ENCODE measurements at regions not wholly inside any gene's neighbourhood (a gene's known extent, or its start where the extent isn't known, plus 50 kb on each side); places are given as distances from the start of the nearest gene placed in this dataset.

- in situ Hi-C loops (cut with HindIII; ENCODE audit: low sequenced_read_pairs), result no loop called here
- TF ChIP-seq, protein P1, sequence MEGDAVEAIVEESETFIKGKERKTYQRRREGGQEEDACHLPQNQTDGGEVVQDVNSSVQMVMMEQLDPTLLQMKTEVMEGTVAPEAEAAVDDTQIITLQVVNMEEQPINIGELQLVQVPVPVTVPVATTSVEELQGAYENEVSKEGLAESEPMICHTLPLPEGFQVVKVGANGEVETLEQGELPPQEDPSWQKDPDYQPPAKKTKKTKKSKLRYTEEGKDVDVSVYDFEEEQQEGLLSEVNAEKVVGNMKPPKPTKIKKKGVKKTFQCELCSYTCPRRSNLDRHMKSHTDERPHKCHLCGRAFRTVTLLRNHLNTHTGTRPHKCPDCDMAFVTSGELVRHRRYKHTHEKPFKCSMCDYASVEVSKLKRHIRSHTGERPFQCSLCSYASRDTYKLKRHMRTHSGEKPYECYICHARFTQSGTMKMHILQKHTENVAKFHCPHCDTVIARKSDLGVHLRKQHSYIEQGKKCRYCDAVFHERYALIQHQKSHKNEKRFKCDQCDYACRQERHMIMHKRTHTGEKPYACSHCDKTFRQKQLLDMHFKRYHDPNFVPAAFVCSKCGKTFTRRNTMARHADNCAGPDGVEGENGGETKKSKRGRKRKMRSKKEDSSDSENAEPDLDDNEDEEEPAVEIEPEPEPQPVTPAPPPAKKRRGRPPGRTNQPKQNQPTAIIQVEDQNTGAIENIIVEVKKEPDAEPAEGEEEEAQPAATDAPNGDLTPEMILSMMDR (IDR thresholded peaks at IDR 0.05; ENCODE audit: low read depth, low read length), result no peak
- no peak for DNase-seq (ENCODE audit: low read depth, low spot score)
- no peak overlapping the region for H3K4me3 ChIP-seq (ENCODE audit: low read depth, low read length)
Observed at GRCh38 chr16:82300374-82300951, 130.4 kb upstream of the MPHOSPH6 start.

DNA sequence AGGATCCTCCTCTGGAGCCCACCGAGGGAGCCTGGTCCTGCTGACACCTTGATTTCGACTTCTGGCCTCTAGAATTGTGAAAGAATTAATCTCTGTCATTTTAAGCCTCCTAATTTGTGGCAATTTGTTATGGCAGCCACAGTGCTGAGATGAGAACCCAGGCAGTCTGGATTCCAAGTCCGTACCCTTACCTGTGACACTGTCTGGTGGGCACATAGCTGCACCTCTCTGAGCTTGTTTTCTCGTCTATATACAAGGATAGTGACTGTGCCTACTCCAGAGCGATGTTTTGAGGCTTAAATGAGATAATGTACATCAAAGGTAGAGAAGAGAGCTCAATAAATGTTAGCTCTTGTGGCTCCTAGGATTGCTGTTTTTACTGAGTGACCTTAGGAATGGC is 128.4 kb upstream of the MPHOSPH6 start:
- DNase-seq (ENCODE audit: low read depth, low spot score), result no peak
- TF ChIP-seq, protein P1 (IDR thresholded peaks at IDR 0.05; ENCODE audit: low read depth, low read length), result no peak
- in situ Hi-C loops (cut with HindIII; ENCODE audit: low sequenced_read_pairs), result no loop called here
- no peak overlapping the region for H3K4me3 ChIP-seq (ENCODE audit: low read depth, low read length)

GRCh38 chr16:82295290-82296201 is 125.5 kb upstream of the MPHOSPH6 start:
- TF ChIP-seq, protein P1 (IDR thresholded peaks at IDR 0.05; ENCODE audit: low read depth, low read length), result no peak
- no peak for DNase-seq (ENCODE audit: low read depth, low spot score)
- H3K4me3 ChIP-seq (ENCODE audit: low read depth, low read length), result no peak overlapping the region
- in situ Hi-C loops (cut with HindIII; ENCODE audit: low sequenced_read_pairs), result no loop called here

DNA sequence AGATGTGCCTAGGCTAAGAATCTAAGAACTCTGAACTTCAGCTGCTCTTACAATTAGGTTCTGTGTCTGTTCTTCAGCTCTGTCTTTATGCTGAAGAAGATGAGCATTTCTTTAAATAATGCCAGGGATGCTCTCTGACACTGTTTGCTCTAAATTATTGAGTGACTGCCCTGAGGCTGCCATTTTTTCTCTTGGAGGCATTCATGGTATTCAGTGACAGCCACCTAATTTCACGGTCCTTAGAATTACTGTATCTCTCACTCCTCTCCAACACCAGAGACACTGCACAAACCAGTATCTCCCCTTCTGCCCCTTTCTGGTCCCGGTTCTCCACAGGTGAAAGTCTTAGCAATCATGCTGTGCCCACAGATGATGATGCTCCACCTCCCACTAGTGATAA is 123.6 kb upstream of the MPHOSPH6 start:
- DNase-seq (ENCODE audit: low read depth, low spot score), result no peak
- TF ChIP-seq, protein P1 (IDR thresholded peaks at IDR 0.05; ENCODE audit: low read depth, low read length), result no peak
- in situ Hi-C loops (cut with HindIII; ENCODE audit: low sequenced_read_pairs), result no loop called here
- no peak overlapping the region for H3K4me3 ChIP-seq (ENCODE audit: low read depth, low read length)

DNA sequence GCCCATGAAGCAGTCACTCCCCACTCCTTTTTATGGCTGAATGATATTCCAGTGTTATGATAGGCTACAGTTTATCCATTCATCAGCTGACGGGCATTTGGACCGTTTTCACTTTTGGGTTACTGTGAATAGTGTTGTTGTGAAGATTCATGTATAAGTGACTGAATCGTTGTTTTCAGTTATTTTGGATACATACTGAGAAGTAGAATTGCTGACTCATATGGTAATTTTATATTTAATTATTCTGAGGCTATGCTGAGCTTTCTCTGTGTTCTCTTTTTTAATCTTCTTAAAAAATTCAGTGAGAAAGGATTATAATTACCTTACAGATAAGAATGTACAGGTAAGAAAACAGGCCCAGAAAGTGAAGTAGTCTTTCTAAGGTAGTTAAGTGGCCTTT is 117.9 kb upstream of the MPHOSPH6 start:
- H3K4me3 ChIP-seq (ENCODE audit: low read depth, low read length), result no peak overlapping the region
- no peak for DNase-seq (ENCODE audit: low read depth, low spot score)
- in situ Hi-C loops (cut with HindIII; ENCODE audit: low sequenced_read_pairs), result no loop called here
- TF ChIP-seq, protein P1 (IDR thresholded peaks at IDR 0.05; ENCODE audit: low read depth, low read length), result no peak

GRCh38 chr16:82282662-82283061 is 112.6 kb upstream of the MPHOSPH6 start:
- TF ChIP-seq, protein P1 (IDR thresholded peaks at IDR 0.05; ENCODE audit: low read depth, low read length), result no peak
- in situ Hi-C loops (cut with HindIII; ENCODE audit: low sequenced_read_pairs), result no loop called here
- no peak overlapping the region for H3K4me3 ChIP-seq (ENCODE audit: low read depth, low read length)
- no peak for DNase-seq (ENCODE audit: low read depth, low spot score)
